Fibroblast of upper back skin (primary cell): ENCODE measurements at regions not wholly inside any gene's neighbourhood (a gene's known extent, or its start where the extent isn't known, plus 50 kb on each side); places are given as distances from the start of the nearest gene placed in this dataset.
A peak's percentile ranks its signal among the peaks of the same experiment; 100 is the strongest.
"Not testable (repeated sequence)": the region's sequence is repeated elsewhere in the genome, so short reads cannot be mapped to it uniquely, and the experiment has no call there.

ENCODE experiments used
- DNase-seq: peaks from one replicate; pipeline ENCODE4 v3.0.0-alpha.2; 2013

GRCh38 chr10:6863381-6863780 is 283.3 kb upstream of the PRKCQ start:
- DNase-seq, result no peak

GRCh38 chr10:6850452-6850851 is 270.4 kb upstream of the PRKCQ start:
- no peak for DNase-seq

GRCh38 chr10:6847561-6847960 is 267.5 kb upstream of the PRKCQ start:
- no peak for DNase-seq

GRCh38 chr10:6843894-6844650 is 264.0 kb upstream of the PRKCQ start:
- no peak for DNase-seq

- no peak for DNase-seq
These were observed 263.4 kb upstream of the PRKCQ start for GRCh38 chr10:6843481-6843881.

- DNase-seq, result no peak
These were observed 262.6 kb upstream of the PRKCQ start for GRCh38 chr10:6842722-6843121.

GRCh38 chr10:6841761-6842160 is 261.7 kb upstream of the PRKCQ start:
- no peak for DNase-seq

- peak; percentile 13 for DNase-seq
These were observed 260.7 kb upstream of the PRKCQ start for GRCh38 chr10:6840766-6841165.

- no peak for DNase-seq
These were observed 260.2 kb upstream of the PRKCQ start for GRCh38 chr10:6840201-6840691.

- no peak for DNase-seq
These were observed 258.0 kb upstream of the PRKCQ start for GRCh38 chr10:6838118-6838517.

GRCh38 chr10:6833458-6834011 is 253.5 kb upstream of the PRKCQ start:
- DNase-seq, result no peak

GRCh38 chr10:6830981-6831380 is 250.9 kb upstream of the PRKCQ start:
- DNase-seq, result not testable (repeated sequence)

GRCh38 chr10:6824793-6825192 is 244.7 kb upstream of the PRKCQ start:
- DNase-seq, result not testable (repeated sequence)

- DNase-seq, result no peak
These were observed 243.7 kb upstream of the PRKCQ start for GRCh38 chr10:6823770-6824169.

- no peak for DNase-seq
These were observed 239.2 kb upstream of the PRKCQ start for GRCh38 chr10:6819301-6819700.

GRCh38 chr10:6817770-6818169 is 237.7 kb upstream of the PRKCQ start:
- no peak for DNase-seq

GRCh38 chr10:6815346-6815745 is 235.3 kb upstream of the PRKCQ start:
- DNase-seq, result no peak

GRCh38 chr10:6813856-6814255 is 233.8 kb upstream of the PRKCQ start:
- DNase-seq, result no peak

- no peak for DNase-seq
These were observed 233.2 kb upstream of the PRKCQ start for GRCh38 chr10:6813306-6813705.

GRCh38 chr10:6811153-6811552 is 231.1 kb upstream of the PRKCQ start:
- no peak for DNase-seq

- DNase-seq, result no peak
These were observed 223.3 kb upstream of the PRKCQ start for GRCh38 chr10:6803427-6803783.

- DNase-seq, result no peak
These were observed 222.8 kb upstream of the PRKCQ start for GRCh38 chr10:6802759-6803426.

- no peak for DNase-seq
These were observed 216.2 kb upstream of the PRKCQ start for GRCh38 chr10:6796231-6796630.

GRCh38 chr10:6795541-6795940 is 215.5 kb upstream of the PRKCQ start:
- no peak for DNase-seq
